Iris pigment epithelial cell (primary cell): ENCODE measurements at regions not wholly inside any gene's neighbourhood (a gene's known extent, or its start where the extent isn't known, plus 50 kb on each side); places are given as distances from the start of the nearest gene placed in this dataset.
"Not testable (repeated sequence)": the region's sequence is repeated elsewhere in the genome, so short reads cannot be mapped to it uniquely, and the experiment has no call there.

Experiments
- DNase-seq: peaks from one replicate; pipeline ENCODE4 v3.0.0-alpha.2; 2011; ENCODE audit warnings: low read depth

- DNase-seq: not testable (repeated sequence)
These were observed 74.4 kb upstream of the RTN4 start for GRCh38 chr2:55124682-55125081.

GRCh38 chr2:55123851-55124269, 73.6 kb upstream of the RTN4 start:
- DNase-seq: no peak

GRCh38 chr2:55120634-55121359, 70.5 kb upstream of the RTN4 start:
- DNase-seq: peak; percentile 57

- DNase-seq: no peak
These were observed 69.6 kb upstream of the RTN4 start for GRCh38 chr2:55119711-55120487.

- no peak for DNase-seq
These were observed 68.4 kb upstream of the RTN4 start for GRCh38 chr2:55118643-55119083.

- no peak for DNase-seq
These were observed 66.7 kb upstream of the RTN4 start for GRCh38 chr2:55116966-55117365.

GRCh38 chr2:55116598-55116964, 66.3 kb upstream of the RTN4 start:
- no peak for DNase-seq

GRCh38 chr2:55115761-55116597, 65.7 kb upstream of the RTN4 start:
- DNase-seq: peak; percentile 60

GRCh38 chr2:55114597-55114996, 64.3 kb upstream of the RTN4 start:
- DNase-seq: no peak

GRCh38 chr2:55114082-55114481, 63.8 kb upstream of the RTN4 start:
- no peak for DNase-seq

- peak; percentile 85 for DNase-seq
These were observed 62.2 kb upstream of the RTN4 start for GRCh38 chr2:55112229-55113031.

GRCh38 chr2:55111570-55112228, 61.4 kb upstream of the RTN4 start:
- DNase-seq: peak; percentile 97

GRCh38 chr2:55111230-55111569, 60.9 kb upstream of the RTN4 start:
- DNase-seq: no peak

- peak; percentile 87 for DNase-seq
These were observed 59.1 kb upstream of the RTN4 start for GRCh38 chr2:55109219-55109891.

- DNase-seq: no peak
These were observed 58.4 kb upstream of the RTN4 start for GRCh38 chr2:55108456-55109160.

- DNase-seq: peak; percentile 78
These were observed 57.2 kb upstream of the RTN4 start for GRCh38 chr2:55107436-55107835.

- peak; percentile 68 for DNase-seq
These were observed 55.9 kb upstream of the RTN4 start for GRCh38 chr2:55106148-55106547.

- DNase-seq: no peak
These were observed 55.2 kb upstream of the RTN4 start for GRCh38 chr2:55105456-55105855.

- peak; percentile 52 for DNase-seq
These were observed 52.8 kb upstream of the RTN4 start for GRCh38 chr2:55103046-55103445.
